ENCODE measurements at regions not wholly inside any gene's neighbourhood (a gene's known extent, or its start where the extent isn't known, plus 50 kb on each side); places are given as distances from the start of the nearest gene placed in this dataset.

DNA sequence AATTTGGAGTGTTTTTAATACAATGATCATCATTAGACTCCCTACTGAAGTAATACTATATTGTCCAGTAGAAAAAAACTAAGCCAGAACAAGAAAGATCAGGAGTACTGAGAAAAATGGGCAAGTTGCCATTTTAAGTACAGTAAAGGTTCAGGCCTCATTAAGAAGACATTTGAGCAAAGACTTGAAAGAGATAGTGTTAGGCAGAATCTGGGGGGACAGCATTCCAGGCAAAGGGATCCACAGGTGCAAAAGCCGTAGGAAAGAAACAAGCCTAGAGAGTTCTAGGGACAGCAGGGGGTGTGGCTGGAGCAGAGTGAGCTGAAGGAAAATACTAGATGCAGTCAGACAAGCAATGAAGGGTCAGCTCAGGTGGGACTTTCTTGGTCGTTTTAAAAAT, 58.1 kb upstream of the INTU start (continued):
- no peak for TF ChIP-seq ZBTB43 (CRISPR knock-in tag; conservative IDR thresholded peaks at IDR 0.05)
- TF ChIP-seq HNRNPLL (IDR thresholded peaks at IDR 0.05; ENCODE audit: low read depth, low read length, poor library complexity, severe bottlenecking) = no peak

- no TSS peak for BruUV-seq (replicated peaks)
- TF ChIP-seq SRY (CRISPR knock-in tag; IDR thresholded peaks at IDR 0.05) = no peak
- no peak for TF ChIP-seq ZNF230 (CRISPR knock-in tag; IDR thresholded peaks at IDR 0.05)
- TF ChIP-seq ZNF530 (CRISPR knock-in tag; IDR thresholded peaks at IDR 0.05; ENCODE audit: low read depth) = no peak
- TF ChIP-seq SUZ12 (IDR thresholded peaks at IDR 0.05; ENCODE audit: low read depth, low read length) = no peak
- TF ChIP-seq FOXO1 (CRISPR knock-in tag; IDR thresholded peaks at IDR 0.05) = no peak
- TF ChIP-seq ARNT (IDR thresholded peaks at IDR 0.05) = no peak
- TF ChIP-seq THRA (CRISPR knock-in tag; IDR thresholded peaks at IDR 0.05; ENCODE audit: borderline replicate concordance) = no peak
- TF ChIP-seq MAFK (conservative IDR thresholded peaks at IDR 0.05 in 1 of 2, IDR thresholded peaks at IDR 0.05 in 1 of 2; ENCODE audit: low read length in 2 of 2) = no peak
- TF ChIP-seq MTERF4 (CRISPR knock-in tag; IDR thresholded peaks at IDR 0.05) = no peak
- no peak for TF ChIP-seq ZNF562 (CRISPR knock-in tag; IDR thresholded peaks at IDR 0.05; ENCODE audit: borderline replicate concordance)
- no peak for TF ChIP-seq SNRNP70 (IDR thresholded peaks at IDR 0.05; ENCODE audit: low read depth, low read length)
- TF ChIP-seq, protein P1, sequence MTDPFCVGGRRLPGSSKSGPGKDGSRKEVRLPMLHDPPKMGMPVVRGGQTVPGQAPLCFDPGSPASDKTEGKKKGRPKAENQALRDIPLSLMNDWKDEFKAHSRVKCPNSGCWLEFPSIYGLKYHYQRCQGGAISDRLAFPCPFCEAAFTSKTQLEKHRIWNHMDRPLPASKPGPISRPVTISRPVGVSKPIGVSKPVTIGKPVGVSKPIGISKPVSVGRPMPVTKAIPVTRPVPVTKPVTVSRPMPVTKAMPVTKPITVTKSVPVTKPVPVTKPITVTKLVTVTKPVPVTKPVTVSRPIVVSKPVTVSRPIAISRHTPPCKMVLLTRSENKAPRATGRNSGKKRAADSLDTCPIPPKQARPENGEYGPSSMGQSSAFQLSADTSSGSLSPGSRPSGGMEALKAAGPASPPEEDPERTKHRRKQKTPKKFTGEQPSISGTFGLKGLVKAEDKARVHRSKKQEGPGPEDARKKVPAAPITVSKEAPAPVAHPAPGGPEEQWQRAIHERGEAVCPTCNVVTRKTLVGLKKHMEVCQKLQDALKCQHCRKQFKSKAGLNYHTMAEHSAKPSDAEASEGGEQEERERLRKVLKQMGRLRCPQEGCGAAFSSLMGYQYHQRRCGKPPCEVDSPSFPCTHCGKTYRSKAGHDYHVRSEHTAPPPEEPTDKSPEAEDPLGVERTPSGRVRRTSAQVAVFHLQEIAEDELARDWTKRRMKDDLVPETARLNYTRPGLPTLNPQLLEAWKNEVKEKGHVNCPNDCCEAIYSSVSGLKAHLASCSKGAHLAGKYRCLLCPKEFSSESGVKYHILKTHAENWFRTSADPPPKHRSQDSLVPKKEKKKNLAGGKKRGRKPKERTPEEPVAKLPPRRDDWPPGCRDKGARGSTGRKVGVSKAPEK (CRISPR knock-in tag; IDR thresholded peaks at IDR 0.05; ENCODE audit: borderline replicate concordance) = no peak
- no peak for TF ChIP-seq CCAR2 (optimal IDR thresholded peaks at IDR 0.05; ENCODE audit: low read depth, low read length)
- TF ChIP-seq MYC (CRISPR knock-in tag; IDR thresholded peaks at IDR 0.05; ENCODE audit: borderline replicate concordance) = no peak
These were observed 56.9 kb upstream of the INTU start for GRCh38 chr4:127575888-127576287.

More at GRCh38 chr4:127575888-127576287, 56.9 kb upstream of the INTU start:
- H3K27ac ChIP-seq (ENCODE audit: extremely low read length, insufficient read depth, low read length) = no peak overlapping the region
- WGBS (ENCODE audit: low lambda C conversion rate) = 6% methylated on average over 2 of the region's 2 CpGs
- no peak for FAIRE-seq
- H3K4me3 ChIP-seq (replicated peaks in 1 of 3; ENCODE audit: insufficient read depth in 1 of 3, low read depth in 2 of 3, low read length in 3 of 3) = no peak overlapping the region
- no peak overlapping the region for H3K9ac ChIP-seq (ENCODE audit: insufficient read depth, low read depth, low read length)
- in situ Hi-C loops (cut with HindIII; ENCODE audit: extremely low pct_ligation_motif_present, low pct_unique_long_range_greater_than_20kb) (no loop called here), intact Hi-C loops (cut with micrococcal nuclease; ENCODE audit: unreplicated experiment) (no loop called here)
- peaks cover 0 to 11% of the 10 kb centered on the region in 2 experiments; a peak in 3 of 5 replicates for H3K27me3 ChIP-seq (ENCODE audit: control insufficient read depth in 1 of 2, insufficient read depth in 2 of 2, low read length in 2 of 2)
- H3K79me2 ChIP-seq (ENCODE audit: insufficient read depth, low read length) = no peaks in the 10 kb centered on the region
- POLR2A ChIA-PET = no interaction called here
- H3K36me3 ChIP-seq (replicated peaks in 1 of 2; ENCODE audit: control insufficient read depth in 1 of 2, insufficient read depth in 2 of 2, low read length in 2 of 2) = no peaks in the 10 kb centered on the region
- no peaks in the 10 kb centered on the region for H3K9me3 ChIP-seq (ENCODE audit: low read length)
- no peak for ATAC-seq
- DNase-seq (ENCODE audit: low spot score) = no peak
- no peaks in the 10 kb centered on the region for H3K4me1 ChIP-seq (ENCODE audit: insufficient read depth, low read length)
- CTCF ChIA-PET (ENCODE audit: low intra/inter-chr PET ratio, low total read pairs) = no interaction called here
- no peak overlapping the region for H2AFZ ChIP-seq (ENCODE audit: low read length)
- no peaks in the 10 kb centered on the region for H4K20me1 ChIP-seq (ENCODE audit: insufficient read depth, low read length)
- no peak overlapping the region for H3K4me2 ChIP-seq (ENCODE audit: low read depth, low read length)
